ENCODE measurements at regions not wholly inside any gene's neighbourhood (a gene's known extent, or its start where the extent isn't known, plus 50 kb on each side); places are given as distances from the start of the nearest gene placed in this dataset.
"Not testable (repeated sequence)": the region's sequence is repeated elsewhere in the genome, so short reads cannot be mapped to it uniquely, and the experiment has no call there.

GRCh38 chr9:97773723-97774122, 76.6 kb upstream of the XPA start:
- DNase-seq, result no peak

GRCh38 chr9:97774673-97775072, 77.5 kb upstream of the XPA start:
- no peak for DNase-seq

GRCh38 chr9:97778740-97779139, 74.3 kb upstream of the FOXE1 start:
- DNase-seq, result not testable (repeated sequence)

GRCh38 chr9:97779608-97780007, 73.4 kb upstream of the FOXE1 start:
- no peak for DNase-seq

- no peak for DNase-seq
Observed at GRCh38 chr9:97781902-97782301, 71.1 kb upstream of the FOXE1 start.

GRCh38 chr9:97786341-97786740, 66.7 kb upstream of the FOXE1 start:
- DNase-seq, result no peak

- DNase-seq, result no peak
Observed at GRCh38 chr9:97787551-97787950, 65.5 kb upstream of the FOXE1 start.

GRCh38 chr9:97788763-97789663, 64.0 kb upstream of the FOXE1 start:
- DNase-seq, result no peak

- no peak for DNase-seq
Observed at GRCh38 chr9:97790542-97790941, 62.5 kb upstream of the FOXE1 start.

GRCh38 chr9:97791542-97791941, 61.5 kb upstream of the FOXE1 start:
- no peak for DNase-seq

- no peak for DNase-seq
Observed at GRCh38 chr9:97793067-97793466, 60.0 kb upstream of the FOXE1 start.

GRCh38 chr9:97794666-97795065, 58.4 kb upstream of the FOXE1 start:
- no peak for DNase-seq

- not testable (repeated sequence) for DNase-seq
Observed at GRCh38 chr9:97796176-97796575, 56.9 kb upstream of the FOXE1 start.

GRCh38 chr9:97801180-97801579, 51.8 kb upstream of the FOXE1 start:
- no peak for DNase-seq

- DNase-seq, result no peak
Observed at GRCh38 chr9:97802276-97802675, 50.8 kb upstream of the FOXE1 start.

GRCh38 chr9:97803167-97804058, 49.6 kb upstream of the FOXE1 start:
- DNase-seq, result peak; percentile 59 to 75
